BLaER1 treated with 17β-estradiol and CSF1 and Interleukin-3, amounts not matched to agents 10 nM and 100 nM (cell line): ENCODE measurements at regions not wholly inside any gene's neighbourhood (a gene's known extent, or its start where the extent isn't known, plus 50 kb on each side); places are given as distances from the start of the nearest gene placed in this dataset.

Experiments used
- H3K27ac ChIP-seq, 11 experiments: shearing (Covaris generic); formaldehyde crosslinking; 2 replicates each; pipeline ENCODE4 v1.8.1; 2022
- H3K27me3 ChIP-seq, 11 experiments: shearing (Covaris generic); formaldehyde crosslinking; 2 replicates each; pipeline ENCODE4 v1.8.1; 2022
- H3K36me3 ChIP-seq, 11 experiments: shearing (Covaris generic); formaldehyde crosslinking; 2 replicates each; pipeline ENCODE4 v1.8.1; 2022
- H3K4me1 ChIP-seq, 10 experiments: shearing (Covaris generic); formaldehyde crosslinking; 2 replicates each; pipeline ENCODE4 v1.8.1; 2022
- H3K4me2 ChIP-seq, 11 experiments: shearing (Covaris generic); formaldehyde crosslinking; 2 replicates each; pipeline ENCODE4 v1.8.1; 2022
- H3K4me3 ChIP-seq, 10 experiments: shearing (Covaris generic); formaldehyde crosslinking; 2 replicates each; pipeline ENCODE4 v1.8.1; 2022
- H3K9ac ChIP-seq, 11 experiments: shearing (Covaris generic); formaldehyde crosslinking; 2 replicates each; pipeline ENCODE4 v1.8.1; 2022
- H3K9me3 ChIP-seq, 11 experiments: shearing (Covaris generic); formaldehyde crosslinking; replicated peaks in 1 of 11; 2 replicates each; pipeline ENCODE4 v1.8.1; 2022
- H4K20me1 ChIP-seq, 11 experiments: shearing (Covaris generic); formaldehyde crosslinking; 2 replicates each; pipeline ENCODE4 v1.8.1; 2022
- Cebpa-rat ChIP-seq, 11 experiments: shearing (Covaris generic); IDR thresholded peaks; 2 replicates each; pipeline ENCODE4 v1.8.1; 2022

GRCh38 chr4:112933790-112934189 lies 115.7 kb upstream of the ANK2 start:
- H3K9ac ChIP-seq = no peak overlapping the region
- H4K20me1 ChIP-seq = no peaks in the 10 kb centered on the region
- H3K27me3 ChIP-seq = no peaks in the 10 kb centered on the region
- no peak overlapping the region for H3K27ac ChIP-seq
- TF ChIP-seq Cebpa-rat (IDR thresholded peaks at IDR 0.05) = no peak
- no peaks in the 10 kb centered on the region for H3K9me3 ChIP-seq
- H3K4me2 ChIP-seq = no peak overlapping the region
- H3K4me3 ChIP-seq = no peak overlapping the region
- peaks cover 0 to 14% (median 10%) of the 10 kb centered on the region in 10 experiments; a peak in 11 of 20 replicates for H3K4me1 ChIP-seq
- no peaks in the 10 kb centered on the region for H3K36me3 ChIP-seq

GRCh38 chr4:112938461-112939058 lies 110.9 kb upstream of the ANK2 start:
- H3K27ac ChIP-seq = no peak overlapping the region

GRCh38 chr4:112939901-112940300 lies 109.6 kb upstream of the ANK2 start:
- no peak for TF ChIP-seq Cebpa-rat (IDR thresholded peaks at IDR 0.05)
- no peak overlapping the region for H3K27ac ChIP-seq

More at GRCh38 chr4:112938461-112939058, 110.9 kb upstream of the ANK2 start:
- Histone ChIP-seq H4K20me1 (no peaks in the 10 kb centered on the region), H3K9ac (no peak overlapping the region), H3K36me3 (no peaks in the 10 kb centered on the region), H3K27me3 (no peaks in the 10 kb centered on the region), H3K4me3 (no peak overlapping the region), H3K4me2 (no peak overlapping the region), H3K9me3 (no peaks in the 10 kb centered on the region), H3K4me1 (no peaks in the 10 kb centered on the region)
- no peak for TF ChIP-seq Cebpa-rat (IDR thresholded peaks at IDR 0.05)

GRCh38 chr4:112940336-112940735 lies 109.1 kb upstream of the ANK2 start:
- H3K9ac ChIP-seq = no peak overlapping the region
- H3K4me3 ChIP-seq = no peak overlapping the region
- H3K27ac ChIP-seq = no peak overlapping the region
- no peaks in the 10 kb centered on the region for H3K27me3 ChIP-seq
- H4K20me1 ChIP-seq = no peaks in the 10 kb centered on the region
- H3K4me2 ChIP-seq = no peak overlapping the region
- no peaks in the 10 kb centered on the region for H3K36me3 ChIP-seq
- no peak for TF ChIP-seq Cebpa-rat (IDR thresholded peaks at IDR 0.05)
- no peaks in the 10 kb centered on the region for H3K9me3 ChIP-seq
- no peaks in the 10 kb centered on the region for H3K4me1 ChIP-seq

More at GRCh38 chr4:112939901-112940300, 109.6 kb upstream of the ANK2 start:
- no peaks in the 10 kb centered on the region for H3K36me3 ChIP-seq
- no peak overlapping the region for H3K4me3 ChIP-seq
- no peaks in the 10 kb centered on the region for H4K20me1 ChIP-seq
- H3K9ac ChIP-seq = no peak overlapping the region
- H3K27me3 ChIP-seq = no peaks in the 10 kb centered on the region
- no peaks in the 10 kb centered on the region for H3K4me1 ChIP-seq
- no peak overlapping the region for H3K4me2 ChIP-seq
- H3K9me3 ChIP-seq = no peaks in the 10 kb centered on the region

GRCh38 chr4:112942077-112942476 lies 107.4 kb upstream of the ANK2 start:
- Histone ChIP-seq H3K9ac (no peak overlapping the region), H3K4me3 (no peak overlapping the region), H3K36me3 (no peaks in the 10 kb centered on the region), H4K20me1 (no peaks in the 10 kb centered on the region), H3K27me3 (no peaks in the 10 kb centered on the region), H3K4me2 (no peak overlapping the region), H3K27ac (no peak overlapping the region), H3K9me3 (no peaks in the 10 kb centered on the region), H3K4me1 (no peaks in the 10 kb centered on the region)
- TF ChIP-seq Cebpa-rat (IDR thresholded peaks at IDR 0.05) = no peak

GRCh38 chr4:112942997-112943396 lies 106.5 kb upstream of the ANK2 start:
- Histone ChIP-seq H3K4me1 (peaks cover 0 to 1% (median under 1%) of the 10 kb centered on the region in 10 experiments; a peak in 4 of 20 replicates), H3K36me3 (no peaks in the 10 kb centered on the region), H3K27me3 (no peaks in the 10 kb centered on the region), H3K4me3 (no peak overlapping the region), H3K9me3 (no peaks in the 10 kb centered on the region), H4K20me1 (no peaks in the 10 kb centered on the region), H3K9ac (no peak overlapping the region), H3K27ac (no peak overlapping the region), H3K4me2 (no peak overlapping the region)
- TF ChIP-seq Cebpa-rat (IDR thresholded peaks at IDR 0.05) = no peak

GRCh38 chr4:112944006-112944405 lies 105.4 kb upstream of the ANK2 start:
- H3K9me3 ChIP-seq = no peaks in the 10 kb centered on the region
- no peaks in the 10 kb centered on the region for H3K27me3 ChIP-seq

GRCh38 chr4:112946127-112946526 lies 103.3 kb upstream of the ANK2 start:
- H4K20me1 ChIP-seq = no peaks in the 10 kb centered on the region
- H3K4me3 ChIP-seq = no peak overlapping the region
- TF ChIP-seq Cebpa-rat (IDR thresholded peaks at IDR 0.05) = no peak
- no peaks in the 10 kb centered on the region for H3K36me3 ChIP-seq
- H3K9me3 ChIP-seq = no peaks in the 10 kb centered on the region
- H3K4me1 ChIP-seq = peaks cover 0 to 10% (median 9%) of the 10 kb centered on the region in 10 experiments; a peak in 12 of 20 replicates
- H3K27ac ChIP-seq = no peak overlapping the region
- no peak overlapping the region for H3K4me2 ChIP-seq
- H3K9ac ChIP-seq = no peak overlapping the region
- H3K27me3 ChIP-seq = no peaks in the 10 kb centered on the region

More at GRCh38 chr4:112944006-112944405, 105.4 kb upstream of the ANK2 start:
- H3K4me3 ChIP-seq = no peak overlapping the region
- TF ChIP-seq Cebpa-rat (IDR thresholded peaks at IDR 0.05) = no peak
- H3K4me1 ChIP-seq = peaks cover 0 to 10% (median 9%) of the 10 kb centered on the region in 10 experiments; a peak in 12 of 20 replicates
- H3K4me2 ChIP-seq = no peak overlapping the region
- no peaks in the 10 kb centered on the region for H3K36me3 ChIP-seq
- H4K20me1 ChIP-seq = no peaks in the 10 kb centered on the region
- H3K27ac ChIP-seq = no peak overlapping the region
- no peak overlapping the region for H3K9ac ChIP-seq

GRCh38 chr4:112947616-112948015 lies 101.8 kb upstream of the ANK2 start:
- TF ChIP-seq Cebpa-rat (IDR thresholded peaks at IDR 0.05) = no peak
- H3K27me3 ChIP-seq = no peaks in the 10 kb centered on the region
- H4K20me1 ChIP-seq = no peaks in the 10 kb centered on the region
- no peaks in the 10 kb centered on the region for H3K36me3 ChIP-seq
- no peaks in the 10 kb centered on the region for H3K9me3 ChIP-seq
- H3K9ac ChIP-seq = no peak overlapping the region
- H3K4me1 ChIP-seq = peaks cover 0 to 10% (median 9%) of the 10 kb centered on the region in 10 experiments; a peak in 12 of 20 replicates
- H3K27ac ChIP-seq = no peak overlapping the region
- H3K4me2 ChIP-seq = no peak overlapping the region; a peak in 1 of 22 replicates
- H3K4me3 ChIP-seq = no peak overlapping the region
